GM12878 (cell line): ENCODE measurements at regions not wholly inside any gene's neighbourhood (a gene's known extent, or its start where the extent isn't known, plus 50 kb on each side); places are given as distances from the start of the nearest gene placed in this dataset.

Source experiments
- CBFB ChIP-seq: IDR thresholded peaks from 2 replicates; pipeline ENCODE4 v1.6.1; 2016; ENCODE audit warnings: antibody characterized with exemption, low read depth
- CTCF ChIP-seq, 3 experiments: IDR thresholded peaks in 2 of 3; conservative IDR thresholded peaks in 1 of 3; 2 replicates each; pipeline ENCODE4 v1.5.1; 2011; ENCODE audit warnings: low read depth in 3 of 3, low read length in 3 of 3, mild to moderate bottlenecking in 3 of 3, control low read depth in 2 of 3, moderate library complexity in 2 of 3, inconsistent platforms in 1 of 3, mixed read lengths in 1 of 3; ENCODE audit not compliant: control insufficient read depth in 2 of 3, insufficient read depth in 1 of 3; ENCODE audit errors: extremely low read depth in 1 of 3
- EGR1 ChIP-seq, 2 experiments: IDR thresholded peaks; 1 replicate in 1 of 2; 2 replicates in 1 of 2; pipeline ENCODE4 v1.6.1; 2011 to 2012; ENCODE audit warnings: low read depth in 2 of 2, low read length in 2 of 2, borderline replicate concordance in 1 of 2, mild to moderate bottlenecking in 1 of 2, moderate library complexity in 1 of 2
- HCFC1 ChIP-seq: fragments of 150-350 bp; IDR thresholded peaks from 2 replicates; pipeline ENCODE4 v1.6.1; 2014; ENCODE audit warnings: low read length
- MXI1 ChIP-seq: fragments of 150-350 bp; IDR thresholded peaks from 2 replicates; pipeline ENCODE4 v1.6.1; 2011; ENCODE audit warnings: low read depth, mild to moderate bottlenecking, inconsistent platforms, low read length, improper control_type of control experiment
- RUNX3 ChIP-seq: IDR thresholded peaks from 2 replicates; pipeline ENCODE4 v1.6.1; 2012; ENCODE audit warnings: low read length, inconsistent platforms

GRCh38 chr14:65252482-65253255 is 150.4 kb upstream of the MAX start:
- TF ChIP-seq EGR1 (IDR thresholded peaks at IDR 0.05; ENCODE audit: borderline replicate concordance in 1 of 2, low read depth in 2 of 2, low read length in 2 of 2) (no peak), CTCF (IDR thresholded peaks at IDR 0.05 in 2 of 3, conservative IDR thresholded peaks at IDR 0.05 in 1 of 3; ENCODE audit: control insufficient read depth in 2 of 3, extremely low read depth in 1 of 3, insufficient read depth in 1 of 3, low read depth in 3 of 3, low read length in 3 of 3) (no peak), CBFB (no peak), RUNX3 (no peak), HCFC1 (no peak), MXI1 (no peak)
